HFFc6 (cell line): ENCODE measurements at regions not wholly inside any gene's neighbourhood (a gene's known extent, or its start where the extent isn't known, plus 50 kb on each side); places are given as distances from the start of the nearest gene placed in this dataset.

Experiments used
- DNase-seq: peaks from one replicate; pipeline ENCODE4 v3.0.0-alpha.2; 2018
- H3K27ac Mint-ChIP-seq: 2 replicates; pipeline ENCODE4 v1.8.0; 2020; ENCODE audit warnings: mild to moderate bottlenecking, mixed read lengths
- H3K27me3 Mint-ChIP-seq: 2 replicates; pipeline ENCODE4 v1.8.0; 2021; ENCODE audit warnings: mild to moderate bottlenecking, moderate library complexity, mixed read lengths; ENCODE audit not compliant: insufficient read depth
- H3K36me3 Mint-ChIP-seq: 2 replicates; pipeline ENCODE4 v1.8.0; 2021; ENCODE audit warnings: low read depth, mixed read lengths
- H3K4me1 Mint-ChIP-seq: 2 replicates; pipeline ENCODE4 v1.8.0; 2020; ENCODE audit warnings: low read depth, mixed read lengths
- H3K4me3 Mint-ChIP-seq: 2 replicates; pipeline ENCODE4 v1.8.0; 2020; ENCODE audit warnings: mild to moderate bottlenecking, moderate library complexity, mixed read lengths
- H3K9me3 Mint-ChIP-seq: 2 replicates; pipeline ENCODE4 v1.8.0; 2020; ENCODE audit warnings: mild to moderate bottlenecking, mixed read lengths
- TF ChIP-seq, protein P1 (sequence below): fragments of 200-600 bp; sonication (generic); IDR thresholded peaks from 2 replicates; pipeline ENCODE4 v1.5.0; 2021; ENCODE audit warnings: antibody characterized with exemption, mild to moderate bottlenecking

GRCh38 chr2:5954509-5954908 lies 262.3 kb downstream of the SOX11 start:
- Mint-ChIP-seq H3K4me1 (no peaks in the 10 kb centered on the region), H3K27ac (no peak overlapping the region), H3K4me3 (no peak overlapping the region), H3K27me3 (no peaks in the 10 kb centered on the region; the same call in 1 of the 2 replicates), H3K9me3 (peaks cover 74% of the 10 kb centered on the region), H3K36me3 (no peaks in the 10 kb centered on the region)
- no peak for DNase-seq
- TF ChIP-seq, protein P1, sequence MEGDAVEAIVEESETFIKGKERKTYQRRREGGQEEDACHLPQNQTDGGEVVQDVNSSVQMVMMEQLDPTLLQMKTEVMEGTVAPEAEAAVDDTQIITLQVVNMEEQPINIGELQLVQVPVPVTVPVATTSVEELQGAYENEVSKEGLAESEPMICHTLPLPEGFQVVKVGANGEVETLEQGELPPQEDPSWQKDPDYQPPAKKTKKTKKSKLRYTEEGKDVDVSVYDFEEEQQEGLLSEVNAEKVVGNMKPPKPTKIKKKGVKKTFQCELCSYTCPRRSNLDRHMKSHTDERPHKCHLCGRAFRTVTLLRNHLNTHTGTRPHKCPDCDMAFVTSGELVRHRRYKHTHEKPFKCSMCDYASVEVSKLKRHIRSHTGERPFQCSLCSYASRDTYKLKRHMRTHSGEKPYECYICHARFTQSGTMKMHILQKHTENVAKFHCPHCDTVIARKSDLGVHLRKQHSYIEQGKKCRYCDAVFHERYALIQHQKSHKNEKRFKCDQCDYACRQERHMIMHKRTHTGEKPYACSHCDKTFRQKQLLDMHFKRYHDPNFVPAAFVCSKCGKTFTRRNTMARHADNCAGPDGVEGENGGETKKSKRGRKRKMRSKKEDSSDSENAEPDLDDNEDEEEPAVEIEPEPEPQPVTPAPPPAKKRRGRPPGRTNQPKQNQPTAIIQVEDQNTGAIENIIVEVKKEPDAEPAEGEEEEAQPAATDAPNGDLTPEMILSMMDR, result no peak

- no peaks in the 10 kb centered on the region for H3K4me1 Mint-ChIP-seq
- peaks cover 70% of the 10 kb centered on the region for H3K9me3 Mint-ChIP-seq
- H3K4me3 Mint-ChIP-seq, result no peak overlapping the region
- TF ChIP-seq, protein P1, result no peak
- DNase-seq, result no peak
- H3K27ac Mint-ChIP-seq, result no peak overlapping the region
- H3K27me3 Mint-ChIP-seq, result no peaks in the 10 kb centered on the region; the same call in 1 of the 2 replicates
- no peaks in the 10 kb centered on the region for H3K36me3 Mint-ChIP-seq
These were observed 263.7 kb downstream of the SOX11 start for GRCh38 chr2:5955921-5956320.

GRCh38 chr2:5959836-5960820 lies 267.9 kb downstream of the SOX11 start:
- no peak overlapping the region for H3K27ac Mint-ChIP-seq
- TF ChIP-seq, protein P1, result no peak
- H3K4me1 Mint-ChIP-seq, result no peaks in the 10 kb centered on the region
- no peak for DNase-seq
- H3K4me3 Mint-ChIP-seq, result no peak overlapping the region
- peaks cover 74% of the 10 kb centered on the region for H3K9me3 Mint-ChIP-seq
- H3K27me3 Mint-ChIP-seq, result no peaks in the 10 kb centered on the region
- 0 out of 2 replicates have a peak, but pooled peaks cover under 1% of the 10 kb centered on the region for H3K36me3 Mint-ChIP-seq

DNA sequence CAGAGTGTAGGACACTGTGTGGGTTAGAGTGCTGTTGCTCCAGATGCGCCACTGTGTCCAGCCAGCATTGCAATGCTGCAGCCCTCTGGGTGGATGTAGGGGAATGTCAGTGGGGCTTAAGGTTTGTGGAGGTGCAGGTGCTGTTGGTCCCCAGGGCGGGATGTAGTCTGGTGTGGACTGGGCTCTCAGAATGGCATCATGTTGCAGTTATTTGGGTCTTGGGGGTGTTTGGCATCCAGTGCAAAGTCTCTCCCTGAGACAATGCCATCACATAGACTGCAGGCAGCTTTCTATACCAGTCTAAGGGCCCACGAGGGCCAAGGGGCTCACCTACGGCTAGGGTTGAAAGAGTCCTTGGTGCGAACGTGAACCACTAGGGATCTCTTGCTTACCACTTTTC lies 275.3 kb downstream of the SOX11 start:
- TF ChIP-seq, protein P1, result no peak
- Mint-ChIP-seq H3K9me3 (peaks cover 72% of the 10 kb centered on the region), H3K27ac (no peak overlapping the region), H3K27me3 (no peaks in the 10 kb centered on the region), H3K4me3 (no peak overlapping the region), H3K4me1 (no peaks in the 10 kb centered on the region), H3K36me3 (peaks cover 8% of the 10 kb centered on the region; the same call in 1 of the 2 replicates)
- DNase-seq, result no peak

DNA sequence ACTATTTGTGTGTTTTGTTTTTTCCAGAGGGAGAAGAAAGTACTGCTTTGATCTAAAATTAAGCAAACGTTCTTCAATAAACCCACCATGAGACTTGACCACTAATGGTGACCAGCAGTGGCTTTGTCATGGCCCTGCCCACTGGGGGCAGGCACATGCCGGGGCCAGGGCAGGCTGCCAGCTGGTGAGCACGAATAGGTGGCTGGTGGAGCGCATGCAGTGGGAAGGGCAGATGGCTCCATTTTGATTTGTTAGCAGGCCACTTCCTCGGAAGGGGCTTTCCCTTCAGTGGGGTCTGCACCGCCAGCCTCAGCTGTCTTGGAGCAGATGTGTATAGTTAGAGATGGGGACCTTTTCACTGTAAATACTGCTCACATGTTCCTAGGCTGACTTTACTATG lies 277.1 kb downstream of the SOX11 start:
- H3K9me3 Mint-ChIP-seq, result peaks cover 59% of the 10 kb centered on the region
- no peak overlapping the region for H3K27ac Mint-ChIP-seq
- TF ChIP-seq, protein P1, result no peak
- DNase-seq, result no peak
- no peaks in the 10 kb centered on the region for H3K4me1 Mint-ChIP-seq
- peaks cover 8% of the 10 kb centered on the region; the same call in 1 of the 2 replicates for H3K36me3 Mint-ChIP-seq
- H3K4me3 Mint-ChIP-seq, result no peak overlapping the region
- no peaks in the 10 kb centered on the region for H3K27me3 Mint-ChIP-seq
